SK-N-SH (cell line): ENCODE measurements at regions not wholly inside any gene's neighbourhood (a gene's known extent, or its start where the extent isn't known, plus 50 kb on each side); places are given as distances from the start of the nearest gene placed in this dataset.

Experiments used
- CTCF ChIA-PET: fragments of 300-600, 350-600 bp; formaldehyde crosslinking; extraction: SDS; loops from one replicate; lab custom pipeline; 2021; lab: Yijun Ruan, JAX
- POLR2A ChIA-PET: fragments of 350-600 bp; sonication (Branson Sonifier 250); formaldehyde crosslinking; extraction: SDS; loops from one replicate; lab custom pipeline; 2020; ENCODE audit warnings: antibody characterized with exemption, inconsistent platforms; lab: Yijun Ruan, JAX
- DNase-seq: peaks from one replicate; pipeline ENCODE4 v3.0.0; 2012
- H2AFZ ChIP-seq: fragments of 200-600 bp; sonication (generic); 2 replicates; pipeline ENCODE4 v1.8.1; 2016; ENCODE audit warnings: antibody characterized with exemption, mild to moderate bottlenecking, low read depth
- H3F3A ChIP-seq: fragments of 200-600 bp; sonication (generic); replicated peaks from 2 replicates; pipeline ENCODE3; 2016; ENCODE audit warnings: antibody characterized with exemption, mild to moderate bottlenecking; ENCODE audit not compliant: insufficient read depth
- H3K27ac ChIP-seq, 2 experiments: fragments of 200-500 bp in 1 of 2; fragments of 200-600 bp in 1 of 2; sonication (Bioruptor generic) in 1 of 2; sonication (generic), shearing (Covaris generic) in 1 of 2; 2 replicates each; pipeline versions ENCODE4 v1.5.1 to v1.6.1; 2014 to 2016; ENCODE audit warnings: low read depth in 2 of 2, inconsistent platforms in 1 of 2, low read length in 1 of 2, mild to moderate bottlenecking in 1 of 2, mixed read lengths in 1 of 2
- H3K27me3 ChIP-seq: fragments of 200-600 bp; sonication (generic), shearing (Covaris generic); 2 replicates; pipeline ENCODE4 v1.6.1; 2016; ENCODE audit warnings: mixed run types; ENCODE audit not compliant: insufficient read depth
- H3K36me3 ChIP-seq, 2 experiments: fragments of 200-500 bp in 1 of 2; fragments of 200-600 bp in 1 of 2; sonication (Bioruptor generic) in 1 of 2; sonication (generic) in 1 of 2; replicated peaks in 1 of 2; 2 replicates each; pipeline versions ENCODE3 to v1.5.1; 2014 to 2016; ENCODE audit warnings: low read length in 1 of 2, mild to moderate bottlenecking in 1 of 2; ENCODE audit not compliant: insufficient read depth in 2 of 2, control insufficient read depth in 1 of 2
- H3K4me1 ChIP-seq, 2 experiments: fragments of 200-500 bp in 1 of 2; fragments of 200-600 bp in 1 of 2; sonication (Bioruptor generic) in 1 of 2; sonication (generic), shearing (Covaris generic) in 1 of 2; 2 replicates each; pipeline versions ENCODE4 v1.5.1 to v1.6.1; 2014 to 2016; ENCODE audit warnings: low read depth in 1 of 2, low read length in 1 of 2, mixed run types in 1 of 2; ENCODE audit not compliant: insufficient read depth in 2 of 2, control insufficient read depth in 1 of 2
- H3K4me2 ChIP-seq: fragments of 200-600 bp; sonication (generic), shearing (Covaris generic); 2 replicates; pipeline ENCODE4 v1.6.1; 2017; ENCODE audit warnings: mixed run types
- H3K4me3 ChIP-seq, 2 experiments: fragments of 200-500 bp in 1 of 2; fragments of 200-600 bp in 1 of 2; sonication (Bioruptor generic) in 1 of 2; sonication (generic), shearing (Covaris generic) in 1 of 2; 2 replicates each; pipeline versions ENCODE4 v1.5.1 to v1.8.1; 2014 to 2016; ENCODE audit warnings: low read depth in 2 of 2, inconsistent platforms in 1 of 2, low read length in 1 of 2, mild to moderate bottlenecking in 1 of 2, mixed read lengths in 1 of 2, moderate library complexity in 1 of 2
- H3K79me2 ChIP-seq: fragments of 200-600 bp; sonication (generic); 2 replicates; pipeline ENCODE4 v1.8.1; 2017; ENCODE audit warnings: mild to moderate bottlenecking; ENCODE audit not compliant: insufficient read depth
- H3K9ac ChIP-seq: fragments of 200-600 bp; sonication (generic); 2 replicates; pipeline ENCODE4 v1.6.1; 2017; ENCODE audit warnings: mixed run types
- H3K9me2 ChIP-seq: fragments of 200-600 bp; sonication (generic); 2 replicates; pipeline ENCODE4 v1.6.1; 2017; ENCODE audit warnings: mixed run types
- H3K9me3 ChIP-seq: fragments of 200-600 bp; sonication (generic); 2 replicates; pipeline ENCODE4 v1.6.1; 2017; ENCODE audit warnings: mixed run types, mild to moderate bottlenecking, moderate library complexity
- H4K20me1 ChIP-seq: fragments of 200-600 bp; sonication (generic); 2 replicates; pipeline ENCODE4 v1.6.1; 2017; ENCODE audit warnings: mild to moderate bottlenecking, mixed run types; ENCODE audit not compliant: insufficient read depth
- CHD2 ChIP-seq: fragments of 150-350 bp; IDR thresholded peaks from 2 replicates; pipeline ENCODE4 v1.6.1; 2018; ENCODE audit warnings: low read length; ENCODE audit not compliant: partially characterized antibody
- ELF1 ChIP-seq: IDR thresholded peaks from 2 replicates; pipeline ENCODE4 v1.4.0; 2012
- FOXJ3 ChIP-seq: sonication (generic); formaldehyde crosslinking; IDR thresholded peaks from 2 replicates; pipeline ENCODE4 v1.5.1; 2020; ENCODE audit warnings: mild to moderate bottlenecking, missing genetic modification reagents
- FOXM1 ChIP-seq: IDR thresholded peaks from 2 replicates; pipeline ENCODE4 v1.4.0; 2012; ENCODE audit warnings: low read depth, mild to moderate bottlenecking
- MAX ChIP-seq: IDR thresholded peaks from 2 replicates; pipeline ENCODE4 v1.4.0; 2012; ENCODE audit warnings: low read depth
- MXI1 ChIP-seq: IDR thresholded peaks from 2 replicates; pipeline ENCODE4 v1.6.1; 2012; ENCODE audit warnings: mild to moderate bottlenecking, low read depth, low read length, improper control_type of control experiment
- NFIC ChIP-seq: IDR thresholded peaks from 2 replicates; pipeline ENCODE4 v1.4.0; 2012; ENCODE audit warnings: borderline replicate concordance
- NRF1 ChIP-seq: IDR thresholded peaks from 2 replicates; pipeline ENCODE4 v1.6.1; 2012; ENCODE audit warnings: low read depth, mild to moderate bottlenecking, low read length
- POLR2AphosphoS5 ChIP-seq: IDR thresholded peaks from 2 replicates; pipeline ENCODE4 v1.6.1; 2012; ENCODE audit warnings: low read depth, low read length
- REST ChIP-seq: IDR thresholded peaks from 2 replicates; pipeline ENCODE4 v1.6.1; 2012; ENCODE audit warnings: mild to moderate bottlenecking, low read depth, low read length, moderate library complexity
- RXRA ChIP-seq: IDR thresholded peaks from 2 replicates; pipeline ENCODE4 v1.4.0; 2012; ENCODE audit warnings: low read depth, mild to moderate bottlenecking, borderline replicate concordance
- SIN3A ChIP-seq: IDR thresholded peaks from 2 replicates; pipeline ENCODE4 v1.6.1; 2012; ENCODE audit warnings: low read depth, mild to moderate bottlenecking, low read length, moderate library complexity, borderline replicate concordance
- TCF12 ChIP-seq: IDR thresholded peaks from 2 replicates; pipeline ENCODE4 v1.4.0; 2012
- USF1 ChIP-seq: IDR thresholded peaks from 2 replicates; pipeline ENCODE4 v1.4.0; 2012; ENCODE audit warnings: low read depth, borderline replicate concordance
- USF2 ChIP-seq: fragments of 150-350 bp; IDR thresholded peaks from 2 replicates; pipeline ENCODE4 v1.6.1; 2017; ENCODE audit warnings: antibody characterized with exemption, low read length, low read depth, borderline replicate concordance
- WGBS: methylation state at CpG from one replicate; pipeline ENCODE4 v1.1.6; 2017; ENCODE audit warnings: low lambda C conversion rate; 5-methylcytosine and 5-hydroxymethylcytosine counted together

- H3K27me3 ChIP-seq, result no peaks in the 10 kb centered on the region
- H3K9ac ChIP-seq, result no peak overlapping the region
- CTCF ChIA-PET, result interaction anchor here (1.0 to 1.1 kb wide), 2 partner anchors 20 to 252 kb away, joined by 3 to 4 read pairs; no protein-coding TSS in a partner anchor
- no peaks in the 10 kb centered on the region for H3K79me2 ChIP-seq
- no peaks in the 10 kb centered on the region for H4K20me1 ChIP-seq
- no peaks in the 10 kb centered on the region for H3K4me1 ChIP-seq
- H3K9me2 ChIP-seq, result no peaks in the 10 kb centered on the region
- no peak for TF ChIP-seq ELF1
- TF ChIP-seq POLR2AphosphoS5, result no peak
- TF ChIP-seq USF2, result no peak
- no peak for TF ChIP-seq FOXM1
- TF ChIP-seq CHD2, result no peak
- TF ChIP-seq REST, result no peak
- no peak for TF ChIP-seq MXI1
- no peak for TF ChIP-seq SIN3A
- TF ChIP-seq FOXJ3 (CRISPR knock-in tag), result no peak
- no peak for TF ChIP-seq USF1
- TF ChIP-seq MAX, result no peak
- TF ChIP-seq NFIC, result no peak
- no peak for TF ChIP-seq TCF12
- TF ChIP-seq RXRA, result no peak
- no peak for TF ChIP-seq NRF1
- POLR2A ChIA-PET, result no interaction called here
- H3F3A ChIP-seq, result no peaks in the 10 kb centered on the region
- no peaks in the 10 kb centered on the region for H3K9me3 ChIP-seq
- H3K27ac ChIP-seq, result no peak overlapping the region
- H2AFZ ChIP-seq, result no peak overlapping the region
- no peaks in the 10 kb centered on the region for H3K36me3 ChIP-seq
- no peak for DNase-seq
- no peak overlapping the region for H3K4me2 ChIP-seq
- no peak overlapping the region for H3K4me3 ChIP-seq
- 65% methylated on average over 9 of the region's 11 CpGs for WGBS
These were observed 70.9 kb upstream of the PIWIL1 start for GRCh38 chr12:130266751-130267150.
